Endothelial cell of umbilical vein (primary cell): ENCODE measurements at regions not wholly inside any gene's neighbourhood (a gene's known extent, or its start where the extent isn't known, plus 50 kb on each side); places are given as distances from the start of the nearest gene placed in this dataset.

Experiments
- BruUV-seq: library from RNA; stranded (reverse); fragments of 400-500 nt; replicated peaks from 2 replicates; lab custom pipeline; 2021; lab: Mats Ljungman, UMichigan
- CTCF ChIA-PET: fragments of 300-600, 350-600 bp; sonication (Branson Sonifier 250); formaldehyde crosslinking; loops from one replicate; lab custom pipeline; 2021; ENCODE audit warnings: antibody characterized with exemption, inconsistent platforms; lab: Charles Lee
- POLR2A ChIA-PET: fragments of 300-600, 350-600 bp; sonication (Branson Sonifier 250); formaldehyde crosslinking; loops from one replicate; lab custom pipeline; 2021; ENCODE audit warnings: antibody characterized with exemption, inconsistent platforms; lab: Charles Lee
- DNase-seq: peaks from one replicate; pipeline ENCODE4 v3.0.0-alpha.2; 2011; ENCODE audit warnings: low read depth, low spot score
- FAIRE-seq: peaks from 2 replicates; lab custom pipeline; 2011; peaks lifted over from hg19 to GRCh38; lab: Jason Lieb, UNC
- H2AFZ ChIP-seq: 2 replicates; pipeline ENCODE4 v1.6.0; 2012; ENCODE audit warnings: low read depth, low read length, control low read depth, inconsistent platforms
- H3K27ac ChIP-seq: 2 replicates; pipeline ENCODE4 v1.5.1; 2011; ENCODE audit warnings: low read depth, mild to moderate bottlenecking, control low read depth, low read length, moderate library complexity; ENCODE audit not compliant: insufficient read depth
- H3K27me3 ChIP-seq, 2 experiments: 2 replicates each; pipeline versions ENCODE4 v1.6.0 to v1.6.1; 2011; ENCODE audit warnings: low read length in 2 of 2, mixed read lengths in 1 of 2; ENCODE audit not compliant: control insufficient read depth in 2 of 2, insufficient read depth in 2 of 2
- H3K36me3 ChIP-seq, 2 experiments: 2 replicates in 1 of 2; 3 replicates in 1 of 2; pipeline ENCODE4 v1.5.1; 2011; ENCODE audit warnings: low read length in 2 of 2, mild to moderate bottlenecking in 1 of 2, moderate library complexity in 1 of 2; ENCODE audit not compliant: control insufficient read depth in 2 of 2, insufficient read depth in 2 of 2; ENCODE audit errors: extremely low read depth in 1 of 2
- H3K4me1 ChIP-seq: 3 replicates; pipeline ENCODE4 v1.5.1; 2011; ENCODE audit warnings: mild to moderate bottlenecking, low read length; ENCODE audit not compliant: control insufficient read depth, insufficient read depth; ENCODE audit errors: extremely low read depth
- H3K4me2 ChIP-seq: 2 replicates; pipeline ENCODE4 v1.6.1; 2011; ENCODE audit warnings: low read length, control low read depth, mixed read lengths; ENCODE audit not compliant: insufficient read depth
- H3K4me3 ChIP-seq, 3 experiments: fragments of 200-600 bp in 1 of 3; sonication (generic), shearing (Covaris generic) in 1 of 3; replicated peaks in 1 of 3; 2 replicates each; pipeline ENCODE4 v1.5.1; 2011 to 2016; ENCODE audit warnings: control low read depth in 3 of 3, low read length in 3 of 3, mild to moderate bottlenecking in 2 of 3, inconsistent platforms in 1 of 3, low read depth in 1 of 3, moderate library complexity in 1 of 3; ENCODE audit not compliant: insufficient read depth in 1 of 3
- H3K79me2 ChIP-seq: 2 replicates; pipeline ENCODE4 v1.6.0; 2012; ENCODE audit warnings: low read length, inconsistent platforms; ENCODE audit not compliant: control insufficient read depth, insufficient read depth
- H3K9ac ChIP-seq: replicated peaks from 2 replicates; pipeline ENCODE3; 2011; ENCODE audit warnings: low read length, control low read depth; ENCODE audit not compliant: insufficient read depth; ENCODE audit errors: extremely low read depth
- H3K9me1 ChIP-seq: replicated peaks from 3 replicates; pipeline ENCODE4 v1.6.0; 2011; ENCODE audit warnings: mild to moderate bottlenecking, low read length; ENCODE audit not compliant: control insufficient read depth, insufficient read depth; ENCODE audit errors: extremely low read depth
- H3K9me3 ChIP-seq: replicated peaks from 2 replicates; pipeline ENCODE4 v1.5.1; 2012; ENCODE audit warnings: low read length, inconsistent platforms; ENCODE audit not compliant: control insufficient read depth, insufficient read depth
- H4K20me1 ChIP-seq: replicated peaks from 2 replicates; pipeline ENCODE3; 2011; ENCODE audit warnings: mild to moderate bottlenecking, low read length; ENCODE audit not compliant: control insufficient read depth, insufficient read depth; ENCODE audit errors: extremely low read depth
- EZH2 ChIP-seq: IDR thresholded peaks from 2 replicates; pipeline ENCODE4 v1.6.1; 2012; ENCODE audit warnings: borderline replicate concordance, low read depth, mild to moderate bottlenecking, moderate library complexity, low read length, inconsistent platforms; ENCODE audit not compliant: severe bottlenecking
- FOS ChIP-seq: IDR thresholded peaks from 2 replicates; pipeline ENCODE4 v1.6.1; 2011; ENCODE audit warnings: mild to moderate bottlenecking, low read length, moderate library complexity, borderline replicate concordance; ENCODE audit not compliant: insufficient read depth
- GATA2 ChIP-seq: IDR thresholded peaks from 2 replicates; pipeline ENCODE4 v1.7.0; 2011; ENCODE audit warnings: low read depth, mild to moderate bottlenecking, moderate library complexity, mixed read lengths, low read length; ENCODE audit not compliant: insufficient read length, insufficient read depth
- JUN ChIP-seq: IDR thresholded peaks from 2 replicates; pipeline ENCODE4 v1.6.1; 2011; ENCODE audit warnings: borderline replicate concordance, low read depth; ENCODE audit not compliant: insufficient read length, insufficient read depth
- MYC ChIP-seq: IDR thresholded peaks from one replicate; pipeline ENCODE4 v1.6.1; 2011; ENCODE audit warnings: mild to moderate bottlenecking, low read depth, low read length
- POLR2A ChIP-seq: IDR thresholded peaks from 2 replicates; pipeline ENCODE4 v1.6.1; 2012; ENCODE audit warnings: low read depth, mild to moderate bottlenecking, control low read depth, low read length
- POLR2AphosphoS5 ChIP-seq: IDR thresholded peaks from 2 replicates; pipeline ENCODE4 v1.6.1; 2012; ENCODE audit warnings: low read depth, mild to moderate bottlenecking, control low read depth, low read length, moderate library complexity; ENCODE audit not compliant: insufficient read depth
- dilution Hi-C: fragments of 300-500 bp; cut with MboI; formaldehyde crosslinking; loops from one replicate; pipeline ENCODE4 v1.15.0; 2019; ENCODE audit warnings: low sequenced_read_pairs; ENCODE audit not compliant: extremely low pct_ligation_motif_present
- intact Hi-C: fragments of 100-400 bp; cut with micrococcal nuclease; formaldehyde crosslinking; loops from one replicate; pipeline ENCODE4 v1.10.0; 2022
- TF ChIP-seq, protein P1 (sequence below), 2 donors: IDR thresholded peaks; 1 replicate in 1 of 2; 2 replicates in 1 of 2; pipeline ENCODE4 v1.5.1; 2011; ENCODE audit warnings: low read length in 2 of 2, mild to moderate bottlenecking in 2 of 2, moderate library complexity in 2 of 2, control low read depth in 1 of 2, inconsistent platforms in 1 of 2, low read depth in 1 of 2; ENCODE audit not compliant: insufficient read depth in 1 of 2; ENCODE audit errors: extremely low read depth in 1 of 2
- TF ChIP-seq, protein P2 (sequence below): IDR thresholded peaks from 2 replicates; pipeline ENCODE4 v1.6.1; 2011; ENCODE audit not compliant: insufficient read depth, insufficient read length

DNA sequence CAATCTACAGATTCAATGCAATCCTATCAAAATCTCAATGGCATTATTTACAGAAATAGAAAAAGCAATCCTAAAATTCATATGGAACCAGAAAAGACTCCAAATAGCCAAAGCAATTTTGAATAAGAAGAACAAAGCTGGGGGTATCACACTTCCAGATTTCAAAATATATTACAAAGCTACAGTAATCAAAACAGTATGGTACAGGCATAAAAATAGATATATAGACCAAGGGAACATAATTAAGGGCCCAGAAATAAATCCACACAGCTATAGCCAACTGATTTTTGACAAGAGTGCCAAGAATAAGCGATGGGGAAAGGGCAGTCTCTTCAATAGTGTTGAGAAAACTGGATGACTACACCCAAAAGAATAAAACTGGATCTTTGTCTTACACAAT is 251.9 kb upstream of the FOXK1 start:
- CTCF ChIA-PET, result no interaction called here

More for the DNA sequence above, 251.9 kb upstream of the FOXK1 start:
- Histone ChIP-seq H3K27ac (no peak overlapping the region), H3K4me3 (no peak overlapping the region), H3K9me1 (no peaks in the 10 kb centered on the region), H4K20me1 (no peaks in the 10 kb centered on the region), H3K4me1 (no peaks in the 10 kb centered on the region), H3K9me3 (peaks cover 2% of the 10 kb centered on the region), H3K9ac (no peak overlapping the region), H3K36me3 (no peaks in the 10 kb centered on the region), H3K79me2 (no peaks in the 10 kb centered on the region), H3K4me2 (no peak overlapping the region), H3K27me3 (no peaks in the 10 kb centered on the region), H2AFZ (no peak overlapping the region)
- FAIRE-seq, result no peak
- dilution Hi-C loops, result no loop called here
- TF ChIP-seq EZH2 (no peak), POLR2AphosphoS5 (no peak), GATA2 (no peak), FOS (no peak), POLR2A (no peak), JUN (no peak), MYC (no peak)
- TF ChIP-seq, protein P1, sequence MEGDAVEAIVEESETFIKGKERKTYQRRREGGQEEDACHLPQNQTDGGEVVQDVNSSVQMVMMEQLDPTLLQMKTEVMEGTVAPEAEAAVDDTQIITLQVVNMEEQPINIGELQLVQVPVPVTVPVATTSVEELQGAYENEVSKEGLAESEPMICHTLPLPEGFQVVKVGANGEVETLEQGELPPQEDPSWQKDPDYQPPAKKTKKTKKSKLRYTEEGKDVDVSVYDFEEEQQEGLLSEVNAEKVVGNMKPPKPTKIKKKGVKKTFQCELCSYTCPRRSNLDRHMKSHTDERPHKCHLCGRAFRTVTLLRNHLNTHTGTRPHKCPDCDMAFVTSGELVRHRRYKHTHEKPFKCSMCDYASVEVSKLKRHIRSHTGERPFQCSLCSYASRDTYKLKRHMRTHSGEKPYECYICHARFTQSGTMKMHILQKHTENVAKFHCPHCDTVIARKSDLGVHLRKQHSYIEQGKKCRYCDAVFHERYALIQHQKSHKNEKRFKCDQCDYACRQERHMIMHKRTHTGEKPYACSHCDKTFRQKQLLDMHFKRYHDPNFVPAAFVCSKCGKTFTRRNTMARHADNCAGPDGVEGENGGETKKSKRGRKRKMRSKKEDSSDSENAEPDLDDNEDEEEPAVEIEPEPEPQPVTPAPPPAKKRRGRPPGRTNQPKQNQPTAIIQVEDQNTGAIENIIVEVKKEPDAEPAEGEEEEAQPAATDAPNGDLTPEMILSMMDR (IDR thresholded peaks at IDR 0.05; ENCODE audit: extremely low read depth in 1 of 2, insufficient read depth in 1 of 2, low read depth in 1 of 2, low read length in 2 of 2), result no peak
- TF ChIP-seq, protein P2, sequence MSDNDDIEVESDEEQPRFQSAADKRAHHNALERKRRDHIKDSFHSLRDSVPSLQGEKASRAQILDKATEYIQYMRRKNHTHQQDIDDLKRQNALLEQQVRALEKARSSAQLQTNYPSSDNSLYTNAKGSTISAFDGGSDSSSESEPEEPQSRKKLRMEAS, result no peak
- no peak for DNase-seq
- POLR2A ChIA-PET, result no interaction called here
- intact Hi-C loops, result no loop called here
- no TSS peak for BruUV-seq
